T-cell (primary cell): ENCODE measurements at regions not wholly inside any gene's neighbourhood (a gene's known extent, or its start where the extent isn't known, plus 50 kb on each side); places are given as distances from the start of the nearest gene placed in this dataset.

Experiments used
- ATAC-seq, 4 experiments: fragments of 200-7000 bp in 3 of 4; fragments of 150-1000 bp in 1 of 4; cut with Tn5 transposase; replicated peaks in 1 of 4; 1 replicate in 3 of 4; 2 replicates in 1 of 4; pipeline ENCODE4 v1.10.0; 2021; ENCODE audit warnings: moderate library complexity in 3 of 4, mild to moderate bottlenecking in 2 of 4, moderate number of reproducible peaks in 1 of 4
- CTCF ChIA-PET, 2 donors: fragments of 300-600 bp; sonication (Branson Sonifier 250); formaldehyde crosslinking; loops; one replicate each; lab custom pipeline; 2022; ENCODE audit warnings: antibody characterized with exemption in 2 of 2; lab: Charles Lee
- POLR2A ChIA-PET, 2 donors: fragments of 300-600 bp; sonication (Branson Sonifier 250); formaldehyde crosslinking; loops; one replicate each; lab custom pipeline; 2022; ENCODE audit warnings: antibody characterized with exemption in 2 of 2; lab: Charles Lee
- DNase-seq, 35 experiments: peaks; one replicate each; pipeline versions ENCODE4 v3.0.0 to v3.0.0-alpha.2; 2013 to 2023
- H3K27ac ChIP-seq: one replicate; pipeline ENCODE4 v1.5.1; 2013; ENCODE audit warnings: low read length
- H3K27me3 ChIP-seq, 2 experiments: replicated peaks in 1 of 2; 1 replicate in 1 of 2; 2 replicates in 1 of 2; pipeline versions ENCODE4 v1.6.1 to v1.7.0; 2013; ENCODE audit warnings: low read length in 1 of 2, mixed read lengths in 1 of 2; ENCODE audit not compliant: control insufficient read depth in 2 of 2, insufficient read depth in 2 of 2; ENCODE audit errors: extremely low read depth in 1 of 2
- H3K36me3 ChIP-seq, 2 donors: 1 replicate in 1 of 2; 2 replicates in 1 of 2; pipeline versions ENCODE4 v1.6.1 to v1.7.0; 2013; ENCODE audit warnings: low read length in 1 of 2; ENCODE audit not compliant: control insufficient read depth in 2 of 2, insufficient read depth in 1 of 2; ENCODE audit errors: extremely low read depth in 1 of 2
- H3K4me1 ChIP-seq, 2 experiments: 1 replicate in 1 of 2; 2 replicates in 1 of 2; pipeline versions ENCODE4 v1.6.1 to v1.7.0; 2013; ENCODE audit warnings: low read length in 2 of 2, mixed read lengths in 1 of 2; ENCODE audit not compliant: insufficient read depth in 2 of 2, control insufficient read depth in 1 of 2; ENCODE audit errors: extremely low read depth in 1 of 2
- H3K4me3 ChIP-seq, 2 donors: 1 replicate in 1 of 2; 2 replicates in 1 of 2; pipeline versions ENCODE4 v1.5.1 to v1.7.0; 2013; ENCODE audit warnings: mild to moderate bottlenecking in 2 of 2, low read length in 1 of 2, moderate library complexity in 1 of 2; ENCODE audit not compliant: control insufficient read depth in 1 of 2; ENCODE audit errors: extremely low read depth in 1 of 2
- H3K9me3 ChIP-seq: 2 replicates; pipeline ENCODE4 v1.7.0; 2013
- H3K27ac Mint-ChIP-seq, 2 donors: one replicate each; pipeline ENCODE4 v1.8.0; 2020 to 2021; ENCODE audit warnings: mild to moderate bottlenecking in 2 of 2, mixed read lengths in 2 of 2
- H3K27me3 Mint-ChIP-seq, 2 donors: one replicate each; pipeline ENCODE4 v1.8.0; 2021 to 2022; ENCODE audit warnings: mixed read lengths in 2 of 2
- H3K36me3 Mint-ChIP-seq: one replicate; pipeline ENCODE4 v1.8.0; 2021; ENCODE audit warnings: mixed read lengths
- H3K4me1 Mint-ChIP-seq, 3 donors: one replicate each; pipeline ENCODE4 v1.8.0; 2020 to 2022; ENCODE audit warnings: mixed read lengths in 3 of 3, mild to moderate bottlenecking in 1 of 3
- H3K4me3 Mint-ChIP-seq, 3 donors: one replicate each; pipeline ENCODE4 v1.8.0; 2020 to 2022; ENCODE audit warnings: mild to moderate bottlenecking in 3 of 3, mixed read lengths in 3 of 3, moderate library complexity in 3 of 3
- H3K9me3 Mint-ChIP-seq, 3 donors: one replicate each; pipeline ENCODE4 v1.8.0; 2020 to 2022; ENCODE audit warnings: mixed read lengths in 3 of 3
- WGBS: methylation state at CpG from one replicate; pipeline ENCODE4 v1.1.5; 2013; ENCODE audit warnings: missing lambda C conversion rate; ENCODE audit not compliant: insufficient coverage; 5-methylcytosine and 5-hydroxymethylcytosine counted together

DNA sequence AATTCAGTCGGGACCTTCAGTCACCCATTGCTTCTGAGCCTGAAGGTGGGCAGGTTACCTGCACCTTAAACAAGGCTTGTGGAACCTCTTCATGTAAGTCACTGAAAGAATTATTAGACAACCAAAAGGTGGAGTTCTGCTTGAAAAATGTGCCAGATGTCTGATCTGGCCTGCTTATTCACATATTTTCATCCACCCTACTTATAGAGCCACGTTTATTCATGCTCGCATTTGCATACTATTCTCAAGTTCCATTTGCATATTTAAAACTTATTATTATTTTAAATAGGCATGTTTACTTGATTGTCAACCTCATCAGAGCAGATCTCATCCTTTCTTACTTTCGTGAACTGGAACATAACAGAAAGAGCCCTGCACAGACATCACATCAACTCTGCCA is 140.0 kb upstream of the NABP1 start:
- H3K36me3 ChIP-seq, result no peaks in the 10 kb centered on the region
- H3K27ac ChIP-seq, result no peak overlapping the region
- H3K4me3 ChIP-seq, result no peak overlapping the region
- H3K4me1 ChIP-seq, result no peaks in the 10 kb centered on the region
- H3K9me3 ChIP-seq, result no peaks in the 10 kb centered on the region
- DNase-seq (no peak), ATAC-seq (no peak)
- Mint-ChIP-seq H3K4me1 (peaks cover 0 to 1% (median 0%) of the 10 kb centered on the region in 3 donors), H3K9me3 (peaks cover 0 to 8% (median 0%) of the 10 kb centered on the region in 3 donors), H3K36me3 (no peaks in the 10 kb centered on the region), H3K4me3 (no peak overlapping the region), H3K27ac (no peak overlapping the region), H3K27me3 (peaks cover 0 to 7% of the 10 kb centered on the region in 2 donors)
- 90% methylated on average over 2 of the region's 4 CpGs for WGBS
- ChIA-PET POLR2A (no interaction called here), CTCF (no interaction called here)
- H3K27me3 ChIP-seq, result peaks cover 0 to 3% of the 10 kb centered on the region in 2 experiments

DNA sequence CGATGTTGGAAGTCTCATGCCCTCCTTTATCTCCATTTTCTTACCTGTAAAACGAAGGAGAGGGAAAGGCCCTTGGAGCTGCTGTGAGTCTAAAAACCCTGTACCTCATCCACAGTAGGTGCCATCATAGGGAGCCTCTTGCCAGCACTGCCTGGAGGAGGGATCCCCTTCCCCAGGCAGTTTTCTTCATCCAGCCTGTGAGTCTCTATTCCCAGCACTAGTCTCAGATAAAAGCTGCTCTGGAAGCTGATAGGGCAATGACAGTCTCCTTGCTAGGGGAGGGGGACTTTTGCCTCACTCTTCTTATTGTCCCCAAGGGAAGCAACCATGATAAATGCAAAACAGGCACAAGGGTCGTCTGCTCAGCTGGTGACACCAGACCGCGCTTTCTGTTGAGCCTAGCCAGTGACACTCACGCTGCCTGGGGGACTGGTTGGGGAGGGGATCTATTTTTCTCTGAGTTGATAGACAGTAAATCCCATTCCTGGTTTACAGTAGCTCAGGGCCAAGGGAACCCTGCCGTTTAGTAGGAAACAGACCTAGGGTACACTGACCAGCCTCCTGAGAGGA is 139.5 kb upstream of the NABP1 start:
- peaks cover 0 to 7% of the 10 kb centered on the region in 2 donors for H3K27me3 Mint-ChIP-seq
- H3K4me1 Mint-ChIP-seq, result peaks cover 0 to 1% (median 0%) of the 10 kb centered on the region in 3 donors
- H3K27ac ChIP-seq, result no peak overlapping the region
- DNase-seq, result no peak
- H3K9me3 ChIP-seq, result no peaks in the 10 kb centered on the region
- H3K36me3 Mint-ChIP-seq, result no peaks in the 10 kb centered on the region
- H3K27ac Mint-ChIP-seq, result no peak overlapping the region
- no peak overlapping the region for H3K4me3 ChIP-seq
- ChIA-PET POLR2A (interaction anchor here in 1 of 2 donors (0.6 kb wide), 1 partner anchor 8 kb away, joined by 3 read pairs; no protein-coding TSS in a partner anchor), CTCF (interaction anchor here (0.7 to 2.0 kb wide), 7 partner anchors 9 to 624 kb away, joined by 3 to 20 read pairs (median 4); no protein-coding TSS in a partner anchor)
- no peaks in the 10 kb centered on the region for H3K4me1 ChIP-seq
- peaks cover 0 to 8% (median 0%) of the 10 kb centered on the region in 3 donors for H3K9me3 Mint-ChIP-seq
- no peak for ATAC-seq
- 88% methylated on average over 4 of the region's 7 CpGs for WGBS
- peaks cover 0 to 3% of the 10 kb centered on the region in 2 experiments for H3K27me3 ChIP-seq
- H3K4me3 Mint-ChIP-seq, result no peak overlapping the region
- H3K36me3 ChIP-seq, result no peaks in the 10 kb centered on the region

DNA sequence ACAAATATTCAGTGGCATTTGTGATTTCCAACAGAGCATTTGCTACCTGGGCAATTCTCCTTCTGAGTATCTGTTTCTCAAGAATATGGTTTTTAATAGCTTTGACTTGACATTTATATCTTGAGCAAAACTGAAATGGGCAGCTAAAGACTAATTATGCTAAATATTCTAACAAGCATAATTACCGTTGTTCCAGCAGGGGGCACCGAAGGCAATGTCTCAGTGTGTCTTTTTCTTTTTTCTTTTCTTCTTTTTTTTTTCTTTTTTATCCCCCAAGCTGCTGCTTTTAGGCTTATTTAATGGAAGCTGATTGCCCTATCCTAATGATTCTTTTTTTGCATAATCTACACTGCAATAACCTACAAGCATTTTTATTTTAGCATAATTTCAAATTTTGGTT is 138.9 kb upstream of the NABP1 start:
- peaks cover 0 to 7% of the 10 kb centered on the region in 2 donors for H3K27me3 Mint-ChIP-seq
- ChIA-PET CTCF (interaction anchor here (0.7 to 2.0 kb wide), 11 partner anchors 10 to 624 kb away, joined by 3 to 20 read pairs (median 4); no protein-coding TSS in a partner anchor), POLR2A (interaction anchor here (0.5 to 0.7 kb wide), 4 partner anchors 9 to 1786 kb away, joined by 3 to 10 read pairs (median 4); no protein-coding TSS in a partner anchor)
- H3K9me3 Mint-ChIP-seq, result peaks cover 0 to 8% (median 0%) of the 10 kb centered on the region in 3 donors
- no CpG with 5 or more reads among the region's 2 CpGs for WGBS
- no peak overlapping the region for H3K4me3 Mint-ChIP-seq
- H3K4me3 ChIP-seq, result no peak overlapping the region
- H3K27ac ChIP-seq, result no peak overlapping the region
- no peak overlapping the region for H3K27ac Mint-ChIP-seq
- H3K4me1 Mint-ChIP-seq, result peaks cover 0 to 1% (median 0%) of the 10 kb centered on the region in 3 donors
- ATAC-seq (no peak), DNase-seq (peak in 17 of 35 experiments; percentile 3 to 42 (median 13))
- no peaks in the 10 kb centered on the region for H3K36me3 Mint-ChIP-seq
- no peaks in the 10 kb centered on the region for H3K9me3 ChIP-seq
- H3K27me3 ChIP-seq, result peaks cover 0 to 3% of the 10 kb centered on the region in 2 experiments
- H3K4me1 ChIP-seq, result no peaks in the 10 kb centered on the region
- no peaks in the 10 kb centered on the region for H3K36me3 ChIP-seq

DNA sequence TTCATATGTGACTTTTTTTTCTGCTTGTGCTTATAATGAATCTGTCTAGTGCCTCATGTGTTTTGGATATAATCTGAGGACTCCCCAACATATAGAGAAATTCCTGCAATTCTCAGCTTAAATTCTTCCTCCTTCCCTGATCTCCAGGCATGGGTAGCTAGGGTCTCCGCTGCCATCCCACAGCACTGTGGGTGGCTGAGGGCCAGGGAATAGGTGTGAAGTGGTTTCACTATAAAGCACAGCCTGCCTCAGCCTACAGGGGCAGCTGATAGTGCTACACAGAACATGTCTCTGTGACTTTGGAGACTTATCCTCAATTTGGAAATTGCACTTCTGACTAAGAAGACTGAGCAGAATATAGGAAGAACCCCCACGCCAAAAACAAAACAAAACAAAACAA is 137.3 kb upstream of the NABP1 start:
- Histone ChIP-seq H3K27ac (no peak overlapping the region), H3K27me3 (peaks cover 0 to 3% of the 10 kb centered on the region in 2 experiments), H3K4me3 (no peak overlapping the region), H3K4me1 (no peaks in the 10 kb centered on the region), H3K36me3 (no peaks in the 10 kb centered on the region), H3K9me3 (no peaks in the 10 kb centered on the region)
- DNase-seq, result no peak
- H3K4me3 Mint-ChIP-seq, result no peak overlapping the region
- WGBS, result no CpG with 5 or more reads among the region's 2 CpGs
- peaks cover 0 to 7% of the 10 kb centered on the region in 2 donors for H3K27me3 Mint-ChIP-seq
- no peak for ATAC-seq
- peaks cover 0 to 1% (median 0%) of the 10 kb centered on the region in 3 donors for H3K4me1 Mint-ChIP-seq
- H3K9me3 Mint-ChIP-seq, result peaks cover 4 to 5% (median 5%) of the 10 kb centered on the region in 3 donors
- POLR2A ChIA-PET, result interaction anchor here in 1 of 2 donors (0.5 kb wide), 1 partner anchor 17 kb away, joined by 10 read pairs; no protein-coding TSS in a partner anchor
- no peak overlapping the region for H3K27ac Mint-ChIP-seq
- H3K36me3 Mint-ChIP-seq, result no peaks in the 10 kb centered on the region
- CTCF ChIA-PET, result interaction anchor here (0.7 to 1.5 kb wide), 2 partner anchors 238 to 267 kb away, joined by 3 to 4 read pairs; no protein-coding TSS in a partner anchor

DNA sequence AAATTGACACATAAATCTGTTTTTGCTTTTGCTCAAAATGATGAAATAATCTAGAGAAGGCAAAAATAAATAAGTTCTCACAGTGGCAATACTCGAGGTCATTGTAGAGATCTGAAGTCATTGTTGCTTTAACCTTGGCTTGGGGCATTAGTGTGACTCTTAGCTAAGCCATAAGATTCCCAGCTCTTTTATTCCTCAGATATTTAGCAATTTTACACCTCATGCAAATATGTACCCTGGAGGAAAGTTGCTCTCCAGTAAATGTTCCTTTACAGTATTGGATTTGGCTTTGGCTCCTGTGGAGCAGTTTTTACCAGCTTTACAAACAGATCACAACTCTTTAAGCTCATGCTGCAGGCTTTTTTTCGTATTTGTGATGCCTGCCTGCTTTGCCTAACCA is 134.2 kb upstream of the NABP1 start:
- POLR2A ChIA-PET, result no interaction called here
- H3K27ac Mint-ChIP-seq, result no peak overlapping the region
- no peak for DNase-seq
- Histone ChIP-seq H3K27me3 (peaks cover 0 to 3% of the 10 kb centered on the region in 2 experiments), H3K27ac (no peak overlapping the region), H3K36me3 (no peaks in the 10 kb centered on the region), H3K4me1 (no peaks in the 10 kb centered on the region), H3K4me3 (no peak overlapping the region), H3K9me3 (no peaks in the 10 kb centered on the region)
- CTCF ChIA-PET, result no interaction called here
- 17% methylated on average over 1 of the region's 2 CpGs for WGBS
- no peak for ATAC-seq
- H3K4me3 Mint-ChIP-seq, result no peak overlapping the region
- H3K27me3 Mint-ChIP-seq, result peaks cover 0 to 6% of the 10 kb centered on the region in 2 donors
- H3K4me1 Mint-ChIP-seq, result peaks cover 0 to 1% (median 0%) of the 10 kb centered on the region in 3 donors
- no peaks in the 10 kb centered on the region for H3K36me3 Mint-ChIP-seq
- peaks cover 0 to 5% (median 4%) of the 10 kb centered on the region in 3 donors for H3K9me3 Mint-ChIP-seq

DNA sequence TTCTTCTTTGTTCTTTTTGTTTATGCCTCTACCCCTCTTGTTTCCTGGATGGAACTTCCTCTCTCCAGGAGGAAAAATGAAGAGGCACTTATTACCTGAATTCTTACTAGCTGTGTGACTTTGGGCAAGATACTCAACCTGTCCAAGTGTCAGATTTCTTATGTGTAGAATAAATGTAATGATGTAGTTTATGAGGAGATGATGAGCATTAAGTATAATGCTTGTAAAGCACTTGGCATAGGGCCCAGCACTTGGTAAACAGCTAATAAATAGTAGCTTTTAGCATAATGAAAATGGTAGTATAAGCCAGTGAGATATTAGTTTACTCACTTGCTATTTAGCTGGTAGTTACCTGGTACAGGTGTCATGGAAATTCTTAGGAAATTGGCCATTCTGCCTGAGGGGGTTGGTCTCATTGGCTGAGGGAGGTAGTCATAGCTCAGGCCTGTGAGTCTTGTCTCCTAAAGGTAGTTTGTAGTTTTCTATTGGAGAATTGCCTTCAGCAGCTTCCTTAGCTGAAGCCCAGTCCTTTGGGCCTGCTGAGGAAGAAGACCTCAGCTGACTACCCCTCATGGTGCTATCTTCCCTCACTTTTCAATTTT is 133.4 kb upstream of the NABP1 start:
- Histone ChIP-seq H3K4me3 (no peak overlapping the region), H3K9me3 (no peaks in the 10 kb centered on the region), H3K27ac (no peak overlapping the region), H3K36me3 (no peaks in the 10 kb centered on the region), H3K27me3 (peaks cover 0 to 3% of the 10 kb centered on the region in 2 experiments), H3K4me1 (no peaks in the 10 kb centered on the region)
- POLR2A ChIA-PET, result no interaction called here
- DNase-seq (no peak), ATAC-seq (no peak)
- H3K36me3 Mint-ChIP-seq, result no peaks in the 10 kb centered on the region
- H3K27me3 Mint-ChIP-seq, result peaks cover 0 to 6% of the 10 kb centered on the region in 2 donors
- H3K27ac Mint-ChIP-seq, result no peak overlapping the region
- H3K9me3 Mint-ChIP-seq, result peaks cover 0 to 5% (median 4%) of the 10 kb centered on the region in 3 donors
- no peak overlapping the region for H3K4me3 Mint-ChIP-seq
- CTCF ChIA-PET, result interaction anchor here (0.6 to 1.1 kb wide), 4 partner anchors 10 to 1134 kb away, joined by 3 to 5 read pairs (median 4); no protein-coding TSS in a partner anchor
- peaks cover 0 to under 1% (median 0%) of the 10 kb centered on the region in 3 donors for H3K4me1 Mint-ChIP-seq
